ENCODE measurements at regions not wholly inside any gene's neighbourhood (a gene's known extent, or its start where the extent isn't known, plus 50 kb on each side); places are given as distances from the start of the nearest gene placed in this dataset.

DNA sequence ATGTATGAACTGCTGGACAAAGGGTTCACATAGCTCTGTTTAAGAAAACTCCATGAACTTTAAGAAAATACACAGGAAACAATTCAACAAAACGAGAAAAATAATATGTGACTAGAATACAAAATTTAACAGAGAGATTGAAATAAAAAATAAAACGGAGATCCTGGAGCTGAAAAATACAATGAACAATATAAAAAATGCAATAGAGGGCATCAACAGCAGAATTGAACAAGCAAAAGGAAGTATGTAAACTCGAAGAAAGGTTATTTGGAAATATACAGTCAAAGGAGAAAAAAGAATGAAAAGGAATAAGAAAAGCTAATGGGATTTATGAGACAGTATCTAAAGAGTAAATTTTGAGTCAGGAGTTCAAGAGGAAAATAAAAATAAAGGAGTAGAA, 163.0 kb upstream of the DACH1 start:
- no peak overlapping the region for H3K4me3 ChIP-seq (ENCODE audit: extremely low read depth, insufficient read depth, low read length, poor library complexity, severe bottlenecking)
- no peak overlapping the region for H3K27ac ChIP-seq (ENCODE audit: low read depth, low read length, severe bottlenecking)
- H3K4me1 ChIP-seq (ENCODE audit: control insufficient read depth, insufficient read depth, low read length, poor library complexity, severe bottlenecking), result no peaks in the 10 kb centered on the region
- 75 to 83% methylated on average over 1 of the region's 3 CpGs for WGBS, 2 experiments (ENCODE audit: insufficient coverage in 2 of 2)
- no peaks in the 10 kb centered on the region for H3K36me3 ChIP-seq (ENCODE audit: control insufficient read depth, insufficient read depth, low read length)
- H3K9me3 ChIP-seq (ENCODE audit: control insufficient read depth, low read length), result peaks cover 6% of the 10 kb centered on the region

DNA sequence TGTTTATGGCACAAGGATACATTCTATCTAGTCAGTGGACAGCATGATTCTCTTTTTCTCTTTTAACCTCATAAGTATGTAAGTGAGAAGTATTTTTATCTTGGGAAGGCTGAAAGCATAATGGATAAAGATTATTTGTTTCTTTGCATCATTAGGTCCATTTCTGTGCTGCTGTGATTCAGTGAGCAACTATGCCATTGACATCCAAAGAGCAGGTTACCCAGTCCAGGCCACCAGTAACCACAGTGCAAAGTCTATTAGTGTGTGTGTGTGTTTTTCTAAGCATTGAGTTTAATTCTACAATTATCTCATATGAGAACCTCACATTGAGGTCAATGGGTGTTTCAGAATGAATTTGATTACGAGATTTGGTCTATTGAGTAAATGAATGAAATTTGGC, 158.8 kb upstream of the DACH1 start:
- Histone ChIP-seq H3K36me3 (ENCODE audit: control insufficient read depth, insufficient read depth, low read length) (no peaks in the 10 kb centered on the region), H3K4me1 (ENCODE audit: control insufficient read depth, insufficient read depth, low read length, poor library complexity, severe bottlenecking) (no peaks in the 10 kb centered on the region), H3K27ac (ENCODE audit: low read depth, low read length, severe bottlenecking) (no peak overlapping the region), H3K4me3 (ENCODE audit: extremely low read depth, insufficient read depth, low read length, poor library complexity, severe bottlenecking) (no peak overlapping the region), H3K9me3 (ENCODE audit: control insufficient read depth, low read length) (peaks cover 6% of the 10 kb centered on the region)
- no CpG with 5 or more reads among the region's 1 CpG for WGBS, 2 experiments (ENCODE audit: insufficient coverage in 2 of 2)

DNA sequence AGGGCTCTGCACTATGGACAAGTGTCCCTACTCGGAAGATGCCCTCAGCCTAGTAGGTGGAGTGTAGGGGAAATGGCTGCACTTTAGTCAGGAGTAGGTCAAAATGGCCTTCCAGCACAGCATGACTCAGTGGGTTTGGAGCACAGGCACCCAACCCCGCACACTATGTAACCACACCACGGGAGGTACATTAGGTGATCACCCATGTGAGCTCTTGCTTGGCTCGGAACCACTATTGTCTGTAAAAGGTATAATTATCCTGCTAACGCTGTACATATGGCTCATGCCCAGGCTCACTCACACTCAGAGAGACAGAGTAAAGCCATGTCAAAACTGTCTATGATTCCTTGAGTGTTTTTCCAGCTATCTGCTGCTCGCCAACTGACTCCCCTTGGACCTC, 156.9 kb upstream of the DACH1 start:
- Histone ChIP-seq H3K9me3 (ENCODE audit: control insufficient read depth, low read length) (no peaks in the 10 kb centered on the region), H3K27ac (ENCODE audit: low read depth, low read length, severe bottlenecking) (no peak overlapping the region), H3K4me3 (ENCODE audit: extremely low read depth, insufficient read depth, low read length, poor library complexity, severe bottlenecking) (no peak overlapping the region), H3K36me3 (ENCODE audit: control insufficient read depth, insufficient read depth, low read length) (no peaks in the 10 kb centered on the region), H3K4me1 (ENCODE audit: control insufficient read depth, insufficient read depth, low read length, poor library complexity, severe bottlenecking) (no peaks in the 10 kb centered on the region)
- 89 to 90% methylated on average over 3 to 4 of the region's 6 CpGs for WGBS, 2 experiments (ENCODE audit: insufficient coverage in 2 of 2)

DNA sequence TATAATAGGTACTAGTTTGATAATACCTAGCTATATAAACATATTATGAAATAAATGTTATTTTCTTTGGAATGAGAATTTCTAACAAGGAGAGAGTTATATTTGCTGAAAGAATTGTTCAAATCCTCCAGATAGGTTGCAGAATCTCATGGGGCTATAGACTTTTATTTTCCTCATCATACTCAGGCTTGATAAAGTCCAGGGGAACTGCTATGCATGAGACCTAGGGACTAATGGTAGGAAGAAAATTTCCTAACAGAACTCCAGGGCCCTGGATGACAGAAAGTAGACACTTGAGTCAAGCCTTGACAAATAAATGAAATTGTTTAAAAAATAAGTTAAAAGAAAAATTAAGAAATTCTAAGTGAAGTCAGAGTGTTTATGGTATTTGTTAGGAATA, 138.5 kb upstream of the DACH1 start:
- Histone ChIP-seq H3K36me3 (ENCODE audit: control insufficient read depth, insufficient read depth, low read length) (no peaks in the 10 kb centered on the region), H3K4me1 (ENCODE audit: control insufficient read depth, insufficient read depth, low read length, poor library complexity, severe bottlenecking) (no peaks in the 10 kb centered on the region), H3K4me3 (ENCODE audit: extremely low read depth, insufficient read depth, low read length, poor library complexity, severe bottlenecking) (no peak overlapping the region), H3K9me3 (ENCODE audit: control insufficient read depth, low read length) (no peaks in the 10 kb centered on the region), H3K27ac (ENCODE audit: low read depth, low read length, severe bottlenecking) (no peak overlapping the region)

DNA sequence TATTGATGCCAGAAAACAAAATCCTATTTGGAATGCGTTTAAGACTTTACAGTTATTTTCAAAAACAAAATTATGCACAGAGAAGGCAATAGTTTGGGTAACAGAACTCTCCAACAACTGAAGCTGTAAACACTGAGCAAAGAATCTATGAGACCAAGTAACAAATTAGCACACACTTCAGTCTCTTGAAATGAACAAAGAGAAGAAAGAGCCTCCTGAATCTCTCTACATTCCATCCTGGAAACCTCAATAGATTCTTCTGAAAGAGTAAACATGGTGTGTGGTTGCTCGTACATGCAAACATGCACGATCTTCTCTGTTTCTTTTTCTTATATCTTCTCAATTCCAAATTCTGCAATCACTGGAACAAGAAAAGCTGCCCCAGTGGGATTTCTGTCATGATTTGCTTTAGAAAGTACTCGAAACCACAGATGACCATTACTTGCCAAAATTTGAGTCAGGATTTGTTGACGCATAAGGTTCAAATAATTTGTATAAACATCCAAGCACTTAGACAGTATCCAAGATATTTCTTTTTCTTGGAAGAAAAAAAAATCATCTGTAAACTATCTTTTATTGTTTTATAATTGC, 137.9 kb upstream of the DACH1 start:
- Histone ChIP-seq H3K4me1 (ENCODE audit: control insufficient read depth, insufficient read depth, low read length, poor library complexity, severe bottlenecking) (no peaks in the 10 kb centered on the region), H3K36me3 (ENCODE audit: control insufficient read depth, insufficient read depth, low read length) (no peaks in the 10 kb centered on the region), H3K27ac (ENCODE audit: low read depth, low read length, severe bottlenecking) (no peak overlapping the region), H3K9me3 (ENCODE audit: control insufficient read depth, low read length) (no peaks in the 10 kb centered on the region), H3K4me3 (ENCODE audit: extremely low read depth, insufficient read depth, low read length, poor library complexity, severe bottlenecking) (no peak overlapping the region)
- 71 to 80% methylated on average over 1 to 2 of the region's 5 CpGs for WGBS, 2 experiments (ENCODE audit: insufficient coverage in 2 of 2)

DNA sequence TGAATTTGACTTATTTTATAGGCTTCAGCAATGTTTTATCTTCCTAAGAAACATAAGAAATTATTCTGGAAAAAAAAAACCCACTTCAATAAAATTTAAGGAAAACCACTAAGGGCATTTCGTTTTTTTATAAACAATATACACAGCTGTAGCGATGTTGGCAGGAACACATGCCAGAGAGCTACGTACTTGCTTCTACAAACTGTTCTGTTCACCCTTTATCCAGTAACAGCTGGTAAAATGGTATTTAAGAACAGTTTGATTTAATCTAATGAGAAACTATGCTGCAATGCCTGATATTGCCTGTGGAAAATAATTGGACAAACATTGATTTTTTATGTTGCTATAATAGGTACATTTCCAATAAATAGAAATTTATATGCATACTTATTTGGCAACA, 137.2 kb upstream of the DACH1 start:
- Histone ChIP-seq H3K36me3 (ENCODE audit: control insufficient read depth, insufficient read depth, low read length) (no peaks in the 10 kb centered on the region), H3K27ac (ENCODE audit: low read depth, low read length, severe bottlenecking) (no peak overlapping the region), H3K4me3 (ENCODE audit: extremely low read depth, insufficient read depth, low read length, poor library complexity, severe bottlenecking) (no peak overlapping the region), H3K9me3 (ENCODE audit: control insufficient read depth, low read length) (no peaks in the 10 kb centered on the region), H3K4me1 (ENCODE audit: control insufficient read depth, insufficient read depth, low read length, poor library complexity, severe bottlenecking) (no peaks in the 10 kb centered on the region)
- WGBS, 2 experiments (ENCODE audit: insufficient coverage in 2 of 2), result 33% methylated on average over 1 of the region's 3 CpGs; no CpG with 5 or more reads in 1 of the 2 experiments

DNA sequence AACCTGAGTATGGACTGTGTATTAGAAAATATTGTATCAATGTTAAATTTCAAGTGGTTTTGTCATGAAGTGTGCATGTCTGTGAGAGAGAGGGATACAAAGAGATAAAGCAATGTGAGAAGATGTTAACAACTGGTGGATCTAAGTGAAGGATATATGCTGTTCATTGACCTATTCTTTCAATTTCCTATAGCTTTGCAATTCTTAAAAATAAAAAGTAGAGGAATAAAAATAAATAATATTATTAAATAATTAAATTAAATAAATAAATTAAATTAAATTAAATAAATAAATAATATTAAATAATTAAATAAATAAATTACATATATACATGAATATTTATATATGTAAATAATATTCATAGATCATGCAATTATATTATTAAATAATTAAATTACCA, 131.2 kb upstream of the DACH1 start:
- Histone ChIP-seq H3K9me3 (ENCODE audit: control insufficient read depth, low read length) (no peaks in the 10 kb centered on the region), H3K4me3 (ENCODE audit: extremely low read depth, insufficient read depth, low read length, poor library complexity, severe bottlenecking) (no peak overlapping the region), H3K4me1 (ENCODE audit: control insufficient read depth, insufficient read depth, low read length, poor library complexity, severe bottlenecking) (no peaks in the 10 kb centered on the region), H3K36me3 (ENCODE audit: control insufficient read depth, insufficient read depth, low read length) (no peaks in the 10 kb centered on the region), H3K27ac (ENCODE audit: low read depth, low read length, severe bottlenecking) (no peak overlapping the region)

DNA sequence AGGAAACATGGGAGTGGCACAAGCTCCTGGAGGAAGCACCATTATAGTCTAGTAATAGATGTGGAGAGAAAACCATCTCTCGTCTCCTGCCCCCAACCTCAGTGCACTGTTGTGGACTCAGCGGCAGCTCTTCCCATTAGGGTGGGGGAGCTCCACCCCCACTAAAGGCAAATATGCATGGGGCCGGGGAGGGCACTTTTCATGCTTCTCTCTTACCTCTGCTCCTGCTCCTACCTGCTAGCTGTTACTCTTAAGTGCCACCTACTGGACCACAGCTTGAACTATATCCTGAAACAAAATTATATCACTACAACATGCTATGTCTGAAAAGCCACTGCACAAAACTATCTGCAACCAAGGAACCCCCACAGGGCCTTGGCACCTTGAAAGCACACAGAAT, 112.6 kb upstream of the DACH1 start:
- no peak overlapping the region for H3K27ac ChIP-seq (ENCODE audit: low read depth, low read length, severe bottlenecking)
- no peaks in the 10 kb centered on the region for H3K4me1 ChIP-seq (ENCODE audit: control insufficient read depth, insufficient read depth, low read length, poor library complexity, severe bottlenecking)
- no peaks in the 10 kb centered on the region for H3K36me3 ChIP-seq (ENCODE audit: control insufficient read depth, insufficient read depth, low read length)
- H3K9me3 ChIP-seq (ENCODE audit: control insufficient read depth, low read length), result peaks cover 3% of the 10 kb centered on the region
- 11 to 20% methylated on average over 1 to 3 of the region's 3 CpGs for WGBS, 2 experiments (ENCODE audit: insufficient coverage in 2 of 2)
- H3K4me3 ChIP-seq (ENCODE audit: extremely low read depth, insufficient read depth, low read length, poor library complexity, severe bottlenecking), result no peak overlapping the region

DNA sequence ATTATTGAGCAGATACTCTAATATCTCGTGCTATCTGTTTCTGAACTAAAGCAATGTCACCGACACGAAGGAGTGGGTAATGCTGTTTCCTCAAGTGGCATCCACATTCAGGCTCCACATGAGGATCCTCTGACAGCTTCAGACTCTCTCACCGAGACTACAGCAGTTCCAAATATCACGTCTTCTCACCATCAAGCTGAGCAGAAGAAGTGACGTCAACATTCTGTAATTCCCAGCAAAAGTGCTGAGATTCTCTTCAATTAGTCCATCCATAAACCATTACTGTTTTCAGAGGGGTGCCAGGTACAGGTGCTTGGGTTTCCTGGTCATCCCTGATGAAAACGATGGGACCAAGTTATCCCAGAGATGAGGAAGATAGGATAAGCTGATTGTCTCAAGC, 110.0 kb upstream of the DACH1 start:
- Histone ChIP-seq H3K9me3 (ENCODE audit: control insufficient read depth, low read length) (no peaks in the 10 kb centered on the region), H3K27ac (ENCODE audit: low read depth, low read length, severe bottlenecking) (no peak overlapping the region), H3K4me1 (ENCODE audit: control insufficient read depth, insufficient read depth, low read length, poor library complexity, severe bottlenecking) (no peaks in the 10 kb centered on the region), H3K4me3 (ENCODE audit: extremely low read depth, insufficient read depth, low read length, poor library complexity, severe bottlenecking) (no peak overlapping the region), H3K36me3 (ENCODE audit: control insufficient read depth, insufficient read depth, low read length) (no peaks in the 10 kb centered on the region)
- 94 to 100% methylated on average over 6 of the region's 7 CpGs for WGBS, 2 experiments (ENCODE audit: insufficient coverage in 2 of 2)

DNA sequence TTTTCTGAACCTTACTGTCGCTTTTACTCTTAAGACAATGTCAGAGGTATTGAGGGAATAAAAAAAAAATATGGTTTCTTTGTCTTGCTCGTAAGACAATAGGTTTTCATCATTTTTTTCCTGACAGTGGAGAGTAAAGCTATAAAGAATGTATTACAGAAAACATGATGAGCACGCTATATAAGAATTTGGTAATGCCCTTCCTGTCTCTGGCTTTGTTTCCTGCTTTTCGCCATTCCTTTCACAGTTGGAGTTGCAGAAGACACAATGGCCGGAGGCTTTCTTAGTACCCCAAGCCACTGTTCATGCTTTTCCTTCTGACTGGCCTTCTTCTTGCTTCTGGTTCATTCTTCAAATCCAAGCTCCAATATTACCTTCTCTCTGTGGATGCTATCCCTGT, 101.0 kb upstream of the DACH1 start:
- H3K4me3 ChIP-seq (ENCODE audit: extremely low read depth, insufficient read depth, low read length, poor library complexity, severe bottlenecking), result no peak overlapping the region
- H3K9me3 ChIP-seq (ENCODE audit: control insufficient read depth, low read length), result no peaks in the 10 kb centered on the region
- peak overlapping the region; percentile 51 for H3K27ac ChIP-seq (ENCODE audit: low read depth, low read length, severe bottlenecking)
- 67 to 71% methylated on average over 4 to 5 of the region's 5 CpGs for WGBS, 2 experiments (ENCODE audit: insufficient coverage in 2 of 2)
- no peaks in the 10 kb centered on the region for H3K36me3 ChIP-seq (ENCODE audit: control insufficient read depth, insufficient read depth, low read length)
- H3K4me1 ChIP-seq (ENCODE audit: control insufficient read depth, insufficient read depth, low read length, poor library complexity, severe bottlenecking), result peaks cover 5% of the 10 kb centered on the region

DNA sequence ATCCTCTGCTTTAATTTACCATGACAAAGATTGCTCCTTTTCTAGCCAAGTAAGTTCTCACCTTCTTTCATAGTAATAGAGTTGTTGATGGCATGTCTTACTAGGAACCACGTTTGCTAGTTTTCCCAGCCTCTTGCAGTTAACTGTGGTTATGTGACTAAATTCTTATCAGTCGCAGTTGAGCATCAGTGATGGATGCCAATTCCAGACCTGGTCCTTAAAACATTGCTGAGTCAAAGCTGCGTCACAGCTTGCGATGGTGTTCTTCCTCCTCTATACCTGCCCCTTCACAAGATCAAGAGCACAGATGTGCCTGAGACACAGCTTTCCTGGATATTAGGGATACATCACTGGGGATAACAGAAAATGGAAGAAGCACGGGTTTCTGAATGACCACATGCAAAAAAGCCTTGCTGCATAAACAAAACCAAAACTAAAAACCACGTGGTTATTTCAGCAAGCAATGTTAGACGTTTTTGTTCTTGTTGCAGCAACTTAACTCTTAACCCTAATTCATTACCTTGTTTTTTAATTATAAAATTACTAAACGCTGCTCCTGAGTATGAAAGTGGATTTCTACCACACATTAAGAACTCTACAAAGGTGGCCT, 97.6 kb upstream of the DACH1 start:
- Histone ChIP-seq H3K4me1 (ENCODE audit: control insufficient read depth, insufficient read depth, low read length, poor library complexity, severe bottlenecking) (peaks cover 5% of the 10 kb centered on the region), H3K4me3 (ENCODE audit: extremely low read depth, insufficient read depth, low read length, poor library complexity, severe bottlenecking) (no peak overlapping the region), H3K36me3 (ENCODE audit: control insufficient read depth, insufficient read depth, low read length) (no peaks in the 10 kb centered on the region), H3K9me3 (ENCODE audit: control insufficient read depth, low read length) (no peaks in the 10 kb centered on the region), H3K27ac (ENCODE audit: low read depth, low read length, severe bottlenecking) (no peak overlapping the region)
- WGBS, 2 experiments (ENCODE audit: insufficient coverage in 2 of 2), result 93 to 95% methylated on average over 3 to 5 of the region's 8 CpGs
